ENCODE measurements at regions not wholly inside any gene's neighbourhood (a gene's known extent, or its start where the extent isn't known, plus 50 kb on each side); places are given as distances from the start of the nearest gene placed in this dataset.

DNA sequence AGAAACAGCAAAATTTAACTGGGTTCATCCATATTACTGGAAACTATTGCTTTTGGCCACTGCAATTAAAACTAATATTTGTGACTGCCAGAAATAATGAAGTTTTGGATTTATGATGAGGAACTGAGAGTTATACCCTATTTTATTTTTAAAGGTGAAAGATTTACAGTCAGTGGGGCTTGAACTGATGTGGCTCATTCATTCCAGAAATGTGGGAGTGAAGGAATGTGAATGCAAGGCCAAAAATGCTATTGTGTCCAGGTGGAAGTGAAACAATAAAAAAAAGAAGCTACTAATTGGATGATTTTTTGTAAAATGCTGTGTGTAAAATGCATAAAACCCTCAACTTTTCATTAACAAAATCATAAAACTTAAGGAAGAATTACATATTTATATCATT, 491.9 kb downstream of the COL12A1 start:
- TF ChIP-seq, protein P1, sequence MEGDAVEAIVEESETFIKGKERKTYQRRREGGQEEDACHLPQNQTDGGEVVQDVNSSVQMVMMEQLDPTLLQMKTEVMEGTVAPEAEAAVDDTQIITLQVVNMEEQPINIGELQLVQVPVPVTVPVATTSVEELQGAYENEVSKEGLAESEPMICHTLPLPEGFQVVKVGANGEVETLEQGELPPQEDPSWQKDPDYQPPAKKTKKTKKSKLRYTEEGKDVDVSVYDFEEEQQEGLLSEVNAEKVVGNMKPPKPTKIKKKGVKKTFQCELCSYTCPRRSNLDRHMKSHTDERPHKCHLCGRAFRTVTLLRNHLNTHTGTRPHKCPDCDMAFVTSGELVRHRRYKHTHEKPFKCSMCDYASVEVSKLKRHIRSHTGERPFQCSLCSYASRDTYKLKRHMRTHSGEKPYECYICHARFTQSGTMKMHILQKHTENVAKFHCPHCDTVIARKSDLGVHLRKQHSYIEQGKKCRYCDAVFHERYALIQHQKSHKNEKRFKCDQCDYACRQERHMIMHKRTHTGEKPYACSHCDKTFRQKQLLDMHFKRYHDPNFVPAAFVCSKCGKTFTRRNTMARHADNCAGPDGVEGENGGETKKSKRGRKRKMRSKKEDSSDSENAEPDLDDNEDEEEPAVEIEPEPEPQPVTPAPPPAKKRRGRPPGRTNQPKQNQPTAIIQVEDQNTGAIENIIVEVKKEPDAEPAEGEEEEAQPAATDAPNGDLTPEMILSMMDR (IDR thresholded peaks at IDR 0.05), result no peak
- TF ChIP-seq POLR2A (IDR thresholded peaks at IDR 0.05), result no peak
